ENCODE measurements at regions not wholly inside any gene's neighbourhood (a gene's known extent, or its start where the extent isn't known, plus 50 kb on each side); places are given as distances from the start of the nearest gene placed in this dataset.
"Not testable (repeated sequence)": the region's sequence is repeated elsewhere in the genome, so short reads cannot be mapped to it uniquely, and the experiment has no call there.

GRCh38 chr3:6066868-6067578, 793.9 kb upstream of the GRM7 start:
- TF ChIP-seq MAFG (tag; conservative IDR thresholded peaks at IDR 0.05); POLR2A (conservative IDR thresholded peaks at IDR 0.05); RAD51 (IDR thresholded peaks at IDR 0.05; ENCODE audit: borderline replicate concordance, low read depth); TCF15 (CRISPR knock-in tag; IDR thresholded peaks at IDR 0.05); ZNF212 (CRISPR knock-in tag; IDR thresholded peaks at IDR 0.05); RFX5 (IDR thresholded peaks at IDR 0.05; ENCODE audit: low read depth, low read length); PHF8 (IDR thresholded peaks at IDR 0.05; ENCODE audit: borderline replicate concordance, low read length); ZNF41 (CRISPR knock-in tag; conservative IDR thresholded peaks at IDR 0.05); ZFP36 (IDR thresholded peaks at IDR 0.05; ENCODE audit: low read depth, low read length, partially characterized antibody); LARP7 (IDR thresholded peaks at IDR 0.05); MYC (IDR thresholded peaks at IDR 0.05; ENCODE audit: low read depth, low read length); MYC (CRISPR knock-in tag; IDR thresholded peaks at IDR 0.05; ENCODE audit: borderline replicate concordance, low read depth): not testable (repeated sequence)
- TF ChIP-seq, protein P1, sequence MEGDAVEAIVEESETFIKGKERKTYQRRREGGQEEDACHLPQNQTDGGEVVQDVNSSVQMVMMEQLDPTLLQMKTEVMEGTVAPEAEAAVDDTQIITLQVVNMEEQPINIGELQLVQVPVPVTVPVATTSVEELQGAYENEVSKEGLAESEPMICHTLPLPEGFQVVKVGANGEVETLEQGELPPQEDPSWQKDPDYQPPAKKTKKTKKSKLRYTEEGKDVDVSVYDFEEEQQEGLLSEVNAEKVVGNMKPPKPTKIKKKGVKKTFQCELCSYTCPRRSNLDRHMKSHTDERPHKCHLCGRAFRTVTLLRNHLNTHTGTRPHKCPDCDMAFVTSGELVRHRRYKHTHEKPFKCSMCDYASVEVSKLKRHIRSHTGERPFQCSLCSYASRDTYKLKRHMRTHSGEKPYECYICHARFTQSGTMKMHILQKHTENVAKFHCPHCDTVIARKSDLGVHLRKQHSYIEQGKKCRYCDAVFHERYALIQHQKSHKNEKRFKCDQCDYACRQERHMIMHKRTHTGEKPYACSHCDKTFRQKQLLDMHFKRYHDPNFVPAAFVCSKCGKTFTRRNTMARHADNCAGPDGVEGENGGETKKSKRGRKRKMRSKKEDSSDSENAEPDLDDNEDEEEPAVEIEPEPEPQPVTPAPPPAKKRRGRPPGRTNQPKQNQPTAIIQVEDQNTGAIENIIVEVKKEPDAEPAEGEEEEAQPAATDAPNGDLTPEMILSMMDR (IDR thresholded peaks at IDR 0.05 in 2 of 3, conservative IDR thresholded peaks at IDR 0.05 in 1 of 3; ENCODE audit: insufficient read depth in 2 of 3, low read depth in 1 of 3, low read length in 3 of 3), result not testable (repeated sequence)
